Thymus (tissue), 11 donors: ENCODE measurements at regions not wholly inside any gene's neighbourhood (a gene's known extent, or its start where the extent isn't known, plus 50 kb on each side); places are given as distances from the start of the nearest gene placed in this dataset.

ENCODE experiments used
- DNase-seq, 9 donors: peaks; one replicate each; pipeline ENCODE4 v3.0.0-alpha.2; 2013; ENCODE audit warnings: low spot score in 9 of 9, low read depth in 6 of 9, missing footprints in 1 of 9
- H3K27ac ChIP-seq, 2 donors: one replicate each; pipeline ENCODE4 v1.5.1; 2013; ENCODE audit warnings: control low read depth in 1 of 2, low read depth in 1 of 2, low read length in 1 of 2, mild to moderate bottlenecking in 1 of 2, moderate library complexity in 1 of 2
- H3K27me3 ChIP-seq, 2 donors: one replicate each; pipeline ENCODE4 v1.5.1; 2013; ENCODE audit warnings: low read length in 1 of 2; ENCODE audit not compliant: control insufficient read depth in 2 of 2, insufficient read depth in 1 of 2
- H3K36me3 ChIP-seq, 2 donors: one replicate each; pipeline ENCODE4 v1.5.1; 2013; ENCODE audit warnings: low read length in 1 of 2, mild to moderate bottlenecking in 1 of 2, moderate library complexity in 1 of 2; ENCODE audit not compliant: control insufficient read depth in 2 of 2, insufficient read depth in 2 of 2
- H3K4me1 ChIP-seq, 2 donors: one replicate each; pipeline ENCODE4 v1.5.1; 2013; ENCODE audit warnings: low read length in 2 of 2; ENCODE audit not compliant: control insufficient read depth in 2 of 2, insufficient read depth in 2 of 2
- H3K4me3 ChIP-seq, 2 donors: one replicate each; pipeline ENCODE4 v1.5.1; 2013; ENCODE audit warnings: low read length in 2 of 2, control low read depth in 1 of 2, mild to moderate bottlenecking in 1 of 2
- H3K9me3 ChIP-seq, 2 donors: one replicate each; pipeline ENCODE4 v1.5.1; 2013; ENCODE audit warnings: low read length in 1 of 2, mild to moderate bottlenecking in 1 of 2; ENCODE audit not compliant: control insufficient read depth in 2 of 2, insufficient read depth in 1 of 2
- WGBS: extraction: QIAGEN DNeasy Blood & Tissue Kit; methylation state at CpG from one replicate; pipeline ENCODE4 v1.1.7; 2013; 5-methylcytosine and 5-hydroxymethylcytosine counted together
- donor health status: healthy.

- Histone ChIP-seq H3K9me3 (no peaks in the 10 kb centered on the region), H3K27me3 (no peaks in the 10 kb centered on the region), H3K4me1 (no peaks in the 10 kb centered on the region), H3K4me3 (no peak overlapping the region), H3K27ac (peak overlapping the region in 1 of 2 donors; percentile 26), H3K36me3 (no peaks in the 10 kb centered on the region)
- DNase-seq: no peak
- 97% methylated on average over 6 of the region's 6 CpGs for WGBS
Observed at GRCh38 chr2:216960671-216961268, 100.9 kb upstream of the TNP1 start.

GRCh38 chr2:216959433-216959832 lies 99.6 kb upstream of the TNP1 start:
- H3K36me3 ChIP-seq: no peaks in the 10 kb centered on the region
- no peaks in the 10 kb centered on the region for H3K27me3 ChIP-seq
- no peak overlapping the region for H3K27ac ChIP-seq
- no peak for DNase-seq
- H3K4me1 ChIP-seq: no peaks in the 10 kb centered on the region
- WGBS: 71% methylated on average over 3 of the region's 3 CpGs
- no peak overlapping the region for H3K4me3 ChIP-seq
- H3K9me3 ChIP-seq: no peaks in the 10 kb centered on the region

GRCh38 chr2:216956820-216957493 lies 97.1 kb upstream of the TNP1 start:
- 97% methylated on average over 5 of the region's 5 CpGs for WGBS
- Histone ChIP-seq H3K4me3 (no peak overlapping the region), H3K27ac (no peak overlapping the region), H3K4me1 (no peaks in the 10 kb centered on the region), H3K27me3 (no peaks in the 10 kb centered on the region), H3K9me3 (no peaks in the 10 kb centered on the region), H3K36me3 (no peaks in the 10 kb centered on the region)
- DNase-seq: no peak

GRCh38 chr2:216951171-216951570 lies 91.3 kb upstream of the TNP1 start:
- H3K27me3 ChIP-seq: no peaks in the 10 kb centered on the region
- 91% methylated on average over 4 of the region's 4 CpGs for WGBS
- H3K36me3 ChIP-seq: no peaks in the 10 kb centered on the region
- DNase-seq: no peak
- H3K27ac ChIP-seq: no peak overlapping the region
- H3K9me3 ChIP-seq: no peaks in the 10 kb centered on the region
- H3K4me1 ChIP-seq: no peaks in the 10 kb centered on the region
- no peak overlapping the region for H3K4me3 ChIP-seq

- DNase-seq: no peak
- Histone ChIP-seq H3K4me1 (no peaks in the 10 kb centered on the region), H3K27ac (no peak overlapping the region), H3K27me3 (no peaks in the 10 kb centered on the region), H3K4me3 (no peak overlapping the region), H3K9me3 (no peaks in the 10 kb centered on the region), H3K36me3 (no peaks in the 10 kb centered on the region)
- WGBS: 41% methylated on average over 2 of the region's 2 CpGs
Observed at GRCh38 chr2:216950547-216950946, 90.7 kb upstream of the TNP1 start.

- Histone ChIP-seq H3K4me3 (no peak overlapping the region), H3K27ac (no peak overlapping the region), H3K9me3 (no peaks in the 10 kb centered on the region), H3K36me3 (no peaks in the 10 kb centered on the region), H3K27me3 (no peaks in the 10 kb centered on the region), H3K4me1 (no peaks in the 10 kb centered on the region)
- peak in 2 of 9 donors; percentile 2 to 29 for DNase-seq
- WGBS: 88% methylated on average over 12 of the region's 12 CpGs
Observed at GRCh38 chr2:216949700-216950413, 90.0 kb upstream of the TNP1 start.

- Histone ChIP-seq H3K4me1 (no peaks in the 10 kb centered on the region), H3K27ac (no peak overlapping the region), H3K27me3 (no peaks in the 10 kb centered on the region), H3K4me3 (no peak overlapping the region), H3K36me3 (no peaks in the 10 kb centered on the region), H3K9me3 (no peaks in the 10 kb centered on the region)
- 96% methylated on average over 4 of the region's 4 CpGs for WGBS
- no peak for DNase-seq
Observed at GRCh38 chr2:216947055-216947454, 87.2 kb upstream of the TNP1 start.

GRCh38 chr2:216944733-216945132 lies 84.9 kb upstream of the TNP1 start:
- no peaks in the 10 kb centered on the region for H3K36me3 ChIP-seq
- no peaks in the 10 kb centered on the region for H3K4me1 ChIP-seq
- 98% methylated on average over 4 of the region's 4 CpGs for WGBS
- H3K4me3 ChIP-seq: no peak overlapping the region
- no peak overlapping the region for H3K27ac ChIP-seq
- H3K27me3 ChIP-seq: no peaks in the 10 kb centered on the region
- H3K9me3 ChIP-seq: no peaks in the 10 kb centered on the region
- no peak for DNase-seq

- H3K36me3 ChIP-seq: no peaks in the 10 kb centered on the region
- WGBS: 94% methylated on average over 2 of the region's 2 CpGs
- H3K27me3 ChIP-seq: no peaks in the 10 kb centered on the region
- no peak overlapping the region for H3K27ac ChIP-seq
- H3K9me3 ChIP-seq: no peaks in the 10 kb centered on the region
- no peak overlapping the region for H3K4me3 ChIP-seq
- no peaks in the 10 kb centered on the region for H3K4me1 ChIP-seq
- no peak for DNase-seq
Observed at GRCh38 chr2:216943109-216943508, 83.2 kb upstream of the TNP1 start.
